ENCODE measurements at regions not wholly inside any gene's neighbourhood (a gene's known extent, or its start where the extent isn't known, plus 50 kb on each side); places are given as distances from the start of the nearest gene placed in this dataset.

DNA sequence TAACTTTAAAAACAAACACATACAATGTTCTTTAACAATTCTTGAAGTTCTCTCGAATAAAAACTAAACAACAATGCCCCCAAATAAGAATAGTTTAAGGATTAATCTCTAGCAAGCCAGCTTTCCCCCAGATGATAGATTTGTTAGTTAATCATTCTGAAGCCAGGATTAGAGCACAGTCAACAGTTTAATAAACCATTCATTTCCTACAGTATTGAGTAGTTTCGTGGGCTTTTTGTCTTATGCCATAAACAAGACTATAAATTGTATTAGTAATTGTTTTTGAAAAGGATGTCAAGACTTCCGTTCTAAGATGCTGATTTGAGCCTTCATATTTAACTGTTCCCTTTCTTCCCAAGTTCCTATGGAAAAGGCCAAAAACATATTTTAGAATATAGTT is 136.6 kb downstream of the PIK3R1 start:
- no peak for DNase-seq

DNA sequence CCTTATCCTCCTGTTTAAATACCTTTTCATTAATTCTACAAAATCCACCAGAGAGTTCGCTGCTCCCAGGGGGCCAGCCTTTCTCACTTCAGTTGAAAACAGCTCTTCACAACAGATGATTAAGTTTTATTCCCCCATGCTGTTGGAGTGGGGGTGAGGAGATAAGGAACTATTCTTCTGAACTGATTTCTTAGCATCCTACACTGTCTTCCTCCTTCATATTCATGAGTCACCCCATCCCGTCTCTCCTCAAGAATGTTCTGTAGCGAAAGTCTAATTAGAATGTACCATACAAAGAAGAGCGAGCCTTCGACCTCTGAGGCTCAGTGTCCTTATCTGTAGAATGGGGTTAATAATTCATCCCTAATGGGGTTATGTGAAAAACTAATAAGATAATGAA is 138.0 kb downstream of the PIK3R1 start:
- no peak for DNase-seq

DNA sequence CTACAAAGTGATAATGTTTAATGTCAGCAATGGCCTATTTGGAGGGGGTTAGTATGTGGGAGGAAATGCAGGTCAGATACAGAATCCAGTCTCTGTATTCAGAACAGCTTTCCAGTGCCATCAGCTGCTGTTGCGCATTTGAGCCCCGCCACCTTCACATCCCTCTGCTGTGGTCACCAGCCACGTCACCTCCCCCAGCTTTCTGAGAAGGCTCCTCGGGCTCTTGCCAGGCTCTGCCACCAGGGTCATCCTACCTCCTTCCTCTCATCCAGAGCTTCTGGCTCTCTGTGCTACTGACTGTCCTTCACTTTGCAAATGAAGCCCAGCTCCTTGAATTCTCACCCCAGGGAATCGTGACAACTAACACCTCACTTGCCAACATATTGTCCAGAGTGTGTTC is 138.8 kb downstream of the PIK3R1 start:
- DNase-seq, result no peak

DNA sequence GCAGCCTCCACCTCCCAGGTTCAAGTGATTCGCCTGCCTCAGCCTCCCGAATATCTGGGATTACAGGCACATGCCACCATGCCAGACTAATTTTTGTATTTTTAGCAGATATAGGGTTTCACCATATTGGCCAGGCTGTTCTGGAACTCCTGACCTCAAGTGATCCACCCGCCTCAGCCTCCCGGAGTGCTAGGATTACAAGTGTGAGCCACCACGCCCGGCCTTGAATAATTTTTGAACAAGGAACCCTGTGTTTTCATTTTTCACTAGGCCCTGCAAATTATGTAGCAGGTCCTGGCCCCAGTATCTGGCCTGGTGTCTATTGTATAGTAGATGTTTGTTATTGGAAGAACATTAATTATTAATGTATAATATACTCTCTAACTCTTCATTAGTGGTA is 140.7 kb downstream of the PIK3R1 start:
- DNase-seq, result no peak

DNA sequence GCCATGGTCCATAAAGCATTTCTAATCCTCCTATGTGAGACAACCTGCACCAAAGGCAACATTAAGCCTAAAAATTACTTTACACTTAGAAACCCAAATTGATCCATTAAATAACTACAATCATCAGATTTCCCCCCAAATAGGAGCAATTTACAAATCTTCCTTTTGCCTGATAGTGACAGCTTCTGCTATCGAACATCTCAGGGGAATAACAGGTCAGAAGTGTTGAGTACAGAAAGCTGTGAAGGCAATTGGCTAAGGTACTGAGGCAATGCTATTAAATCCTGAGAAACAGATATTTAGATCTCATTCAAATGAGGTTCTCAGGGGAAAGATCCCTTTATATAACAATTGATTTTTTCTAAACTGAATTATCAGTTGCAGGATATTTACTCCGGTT is 141.1 kb downstream of the PIK3R1 start:
- no peak for DNase-seq

DNA sequence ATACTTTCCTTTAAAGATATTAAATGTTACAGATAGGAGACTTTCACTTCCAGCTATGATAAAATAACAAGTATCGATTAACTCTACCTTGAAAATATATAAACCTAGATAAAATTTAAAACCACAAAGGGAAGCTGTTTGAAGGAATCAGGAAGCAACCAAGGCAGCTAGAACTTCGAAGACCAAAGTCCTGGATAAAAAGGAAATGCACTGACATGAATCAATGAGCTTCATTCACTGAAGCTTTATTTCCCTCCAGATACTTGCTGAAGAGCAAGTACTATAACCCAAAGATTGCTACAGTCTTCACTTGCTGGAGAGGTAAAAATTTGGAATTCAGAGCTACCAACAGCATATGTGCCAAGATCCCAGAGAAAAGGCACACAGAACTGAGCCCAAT is 144.1 kb downstream of the PIK3R1 start:
- DNase-seq, result no peak

DNA sequence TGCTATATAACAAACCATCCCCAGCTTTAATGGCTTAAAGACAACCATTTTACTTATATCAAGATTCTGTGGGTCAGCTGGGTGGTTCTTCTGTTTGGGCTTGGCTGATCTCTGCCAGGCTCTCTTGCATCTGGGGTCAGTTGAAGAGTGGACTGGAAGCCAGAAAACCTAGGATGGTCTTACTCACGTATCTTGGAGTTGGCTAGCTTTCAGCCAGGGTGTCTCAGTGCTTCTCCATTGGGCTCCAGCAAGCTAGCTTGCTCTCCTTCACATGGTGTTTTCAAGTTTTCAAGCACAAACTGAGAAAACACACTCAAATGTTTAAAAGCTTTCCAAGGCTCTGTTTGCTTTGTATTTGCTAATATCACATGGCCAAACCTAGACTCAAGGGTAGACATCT is 146.8 kb downstream of the PIK3R1 start:
- DNase-seq, result no peak

DNA sequence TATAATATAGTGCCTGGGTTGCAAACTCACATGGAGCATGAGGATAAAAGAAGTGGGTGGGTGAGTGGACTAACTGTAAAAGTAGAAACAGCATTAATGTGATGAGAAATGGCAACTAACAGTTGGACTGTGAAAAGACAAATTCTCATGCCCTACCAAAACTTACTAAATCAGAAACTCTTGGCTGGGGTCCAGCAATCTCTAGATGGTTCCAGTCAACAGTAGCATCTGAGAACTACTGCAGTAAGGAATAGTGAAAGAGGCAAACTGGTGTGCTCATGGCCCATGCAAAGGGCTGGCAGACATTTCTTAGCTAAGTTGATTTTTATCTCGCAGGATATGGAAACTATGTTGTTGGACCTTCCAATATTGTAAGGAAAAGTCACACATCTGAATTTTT is 150.3 kb downstream of the PIK3R1 start:
- DNase-seq, result no peak

DNA sequence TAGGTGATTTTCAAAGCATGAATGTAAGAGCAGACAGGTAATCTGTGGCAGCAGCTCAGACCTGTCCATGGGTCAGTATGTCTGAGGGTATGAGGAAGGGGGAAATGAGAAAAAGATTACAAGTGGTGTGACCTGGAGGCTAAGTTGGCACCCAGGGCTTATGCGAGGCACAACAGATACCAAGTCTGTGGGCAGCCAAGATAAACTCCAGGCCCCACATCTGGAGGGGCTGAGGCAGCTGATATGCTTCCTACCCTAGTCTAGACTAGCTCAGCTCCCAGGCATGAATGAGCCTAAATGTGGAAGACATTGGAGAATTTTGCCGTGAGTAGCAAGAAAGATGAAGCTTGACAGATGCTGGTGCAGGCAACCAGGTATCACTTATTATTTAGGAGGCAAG is 151.7 kb downstream of the PIK3R1 start:
- DNase-seq, result no peak

DNA sequence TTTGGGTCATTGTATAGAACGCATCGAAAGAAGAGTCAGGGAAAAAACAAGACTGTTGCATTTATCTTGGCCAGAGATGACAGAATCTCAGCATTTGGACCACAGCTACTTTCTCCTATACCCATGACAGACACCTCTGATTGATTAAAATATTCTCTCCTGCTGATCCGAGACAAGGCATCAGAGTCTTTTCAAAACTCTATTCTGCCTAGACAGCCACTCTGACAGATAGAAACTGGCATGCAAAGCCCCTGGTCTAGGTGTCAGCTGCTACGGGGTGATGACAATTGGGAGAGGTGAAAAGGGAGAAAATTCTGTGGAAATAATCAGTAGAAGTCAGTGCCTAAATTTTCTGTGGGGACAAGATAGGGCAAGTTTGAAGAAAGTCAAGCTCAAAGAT is 152.2 kb downstream of the PIK3R1 start:
- no peak for DNase-seq

DNA sequence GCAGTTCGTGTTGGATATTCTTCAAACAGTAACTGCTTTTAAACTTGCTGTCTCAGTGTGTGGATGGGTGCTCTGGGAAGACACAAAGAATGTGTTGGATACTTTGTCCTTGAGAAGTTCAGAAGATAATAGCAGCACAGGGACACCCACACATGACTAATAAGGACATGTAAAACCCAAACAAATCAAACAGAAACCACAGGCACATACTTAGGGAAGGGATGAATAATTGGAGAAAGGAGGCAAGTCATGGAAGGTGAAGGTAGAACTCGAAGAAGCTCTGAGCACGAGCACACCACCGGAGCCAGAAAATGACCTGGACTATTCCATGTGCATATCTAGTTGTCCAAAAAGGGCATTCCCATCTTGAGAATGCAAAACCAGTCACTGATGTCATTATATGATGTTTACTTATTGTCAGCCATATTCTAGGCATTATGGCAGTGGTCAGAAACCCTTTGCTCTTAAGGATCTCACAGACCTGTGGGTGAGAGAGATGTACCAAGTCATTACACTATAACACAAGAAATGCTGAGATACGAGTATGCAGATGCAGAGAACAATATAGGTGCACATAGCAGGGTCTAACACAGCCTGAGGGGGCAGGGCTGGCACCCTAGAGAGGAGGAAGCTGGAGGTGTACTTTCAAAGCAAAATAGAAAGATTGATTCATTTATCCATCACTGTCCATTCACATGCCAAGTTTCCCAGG is 152.9 kb downstream of the PIK3R1 start:
- no peak for DNase-seq

DNA sequence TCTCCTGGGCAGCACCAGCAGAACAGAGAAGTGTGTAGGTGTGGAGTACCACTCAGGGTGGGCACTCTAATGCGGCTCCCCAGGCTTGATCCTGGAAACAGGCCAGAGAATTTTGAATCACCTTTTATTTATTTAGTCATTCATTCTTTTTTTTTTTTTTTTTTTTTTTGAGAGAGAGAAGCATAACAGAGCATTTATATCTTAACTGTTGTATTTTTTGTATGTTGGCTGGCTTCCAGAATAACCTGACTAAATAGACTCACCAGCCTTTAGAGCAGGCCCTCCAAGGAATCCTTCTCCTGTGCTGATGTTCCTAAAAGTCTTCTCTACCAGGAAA is 153.4 kb downstream of the PIK3R1 start:
- peak; percentile 9 for DNase-seq

DNA sequence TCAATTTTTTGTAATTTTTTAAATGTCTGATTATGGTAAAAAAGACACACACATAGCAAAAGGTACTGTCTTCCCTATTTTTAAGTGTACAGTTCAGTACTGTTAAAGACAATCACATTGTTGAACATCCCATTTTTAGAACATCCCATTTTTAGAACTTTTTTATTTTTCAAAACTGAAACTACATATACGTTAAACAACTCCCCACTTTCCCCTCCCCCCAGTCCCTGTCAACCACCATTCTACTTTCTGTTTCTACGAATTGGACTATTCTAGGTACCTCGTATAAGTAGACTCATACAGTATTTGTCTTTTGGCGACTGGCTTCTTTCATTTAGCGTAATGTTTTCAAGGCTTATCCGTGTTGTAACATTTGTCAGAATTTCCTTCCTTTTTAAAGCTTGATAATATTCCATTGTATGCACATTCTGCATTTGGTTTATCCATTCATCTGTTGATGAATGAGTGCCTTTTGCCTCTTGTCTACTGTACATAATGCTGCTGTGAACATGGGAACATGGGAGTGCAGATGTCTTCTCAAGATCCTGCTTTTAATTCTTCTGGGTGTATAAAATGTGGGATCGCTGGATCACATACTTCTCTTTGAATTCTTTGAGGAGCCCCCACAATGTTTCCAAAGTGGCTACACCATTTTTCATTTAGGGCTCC is 154.0 kb downstream of the PIK3R1 start:
- DNase-seq, result peak; percentile 58

DNA sequence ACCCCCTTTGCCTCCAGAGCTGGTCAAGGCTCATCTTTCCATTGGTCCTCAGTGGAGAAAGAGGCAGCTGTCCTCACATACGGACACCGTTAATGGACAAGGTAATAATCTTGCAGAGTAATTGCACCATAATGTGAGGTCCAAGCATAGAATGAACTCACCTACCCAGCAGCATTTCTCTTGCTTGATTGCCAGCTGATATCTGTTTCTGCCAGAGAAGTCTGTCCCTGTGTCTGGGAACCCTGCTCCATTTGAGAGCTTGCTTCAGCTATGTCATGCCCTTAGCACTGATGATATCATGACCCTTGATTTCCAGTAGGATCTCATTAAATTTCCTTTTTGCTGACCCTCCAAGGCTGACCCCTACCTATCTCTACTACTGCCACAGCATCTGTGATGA is 154.6 kb downstream of the PIK3R1 start:
- DNase-seq, result no peak

DNA sequence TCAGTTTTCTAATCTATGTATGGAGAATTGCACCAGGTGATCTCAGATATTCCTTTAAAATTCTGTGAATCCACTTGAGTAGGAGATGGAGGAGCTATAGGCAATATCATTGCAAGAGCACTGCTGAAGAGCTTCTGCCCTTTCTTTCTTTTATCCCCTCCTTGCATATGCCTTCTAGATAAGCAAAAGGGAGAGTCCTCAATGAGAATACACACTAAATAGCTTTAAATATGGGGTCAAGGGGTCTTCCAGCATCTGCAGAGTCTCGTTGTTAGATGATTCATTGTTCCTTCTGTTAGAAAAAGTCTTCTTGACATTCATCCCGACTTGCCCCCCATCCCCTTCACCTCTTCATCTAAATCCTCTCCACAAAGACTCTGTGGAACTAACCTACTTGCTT is 156.1 kb downstream of the PIK3R1 start:
- DNase-seq, result no peak

DNA sequence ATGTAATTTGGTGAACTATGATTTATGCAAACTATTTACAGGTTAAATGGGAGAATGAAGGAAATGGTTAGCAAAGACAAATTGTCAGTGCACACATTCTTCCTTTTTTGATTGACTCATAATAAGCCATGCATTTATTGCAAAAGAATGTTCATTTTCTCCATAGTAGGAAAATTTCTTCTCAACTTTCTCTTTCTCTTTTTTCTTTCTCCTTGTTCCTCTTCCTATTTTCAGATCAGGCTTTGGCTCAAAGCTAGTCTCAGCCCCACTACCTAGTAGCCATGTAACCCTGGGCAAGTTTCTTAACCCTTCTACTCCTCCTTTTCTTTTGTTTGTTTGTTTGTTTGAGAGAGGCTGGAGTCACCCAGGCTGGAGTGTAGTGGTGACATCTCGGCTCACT is 156.6 kb downstream of the PIK3R1 start:
- DNase-seq, result no peak

DNA sequence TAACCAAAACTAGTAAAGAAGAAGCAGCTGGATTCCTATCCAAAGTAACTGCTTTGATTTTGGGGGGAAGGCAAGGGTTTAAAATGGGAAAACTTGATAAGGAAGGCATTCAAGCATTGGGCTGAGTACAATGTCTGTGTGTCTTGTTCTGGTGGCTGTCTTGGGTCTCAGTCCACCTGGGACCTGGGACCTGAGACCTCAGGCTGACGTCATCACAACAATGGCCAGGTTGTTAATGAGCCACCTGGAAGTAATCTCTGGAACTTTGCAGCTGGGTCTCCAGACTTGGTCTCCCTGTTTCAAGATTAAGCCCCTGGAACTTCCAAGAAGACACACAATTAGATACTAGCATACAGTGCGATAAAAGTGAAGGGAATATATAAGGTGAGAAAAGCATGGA is 157.5 kb downstream of the PIK3R1 start:
- DNase-seq, result no peak

DNA sequence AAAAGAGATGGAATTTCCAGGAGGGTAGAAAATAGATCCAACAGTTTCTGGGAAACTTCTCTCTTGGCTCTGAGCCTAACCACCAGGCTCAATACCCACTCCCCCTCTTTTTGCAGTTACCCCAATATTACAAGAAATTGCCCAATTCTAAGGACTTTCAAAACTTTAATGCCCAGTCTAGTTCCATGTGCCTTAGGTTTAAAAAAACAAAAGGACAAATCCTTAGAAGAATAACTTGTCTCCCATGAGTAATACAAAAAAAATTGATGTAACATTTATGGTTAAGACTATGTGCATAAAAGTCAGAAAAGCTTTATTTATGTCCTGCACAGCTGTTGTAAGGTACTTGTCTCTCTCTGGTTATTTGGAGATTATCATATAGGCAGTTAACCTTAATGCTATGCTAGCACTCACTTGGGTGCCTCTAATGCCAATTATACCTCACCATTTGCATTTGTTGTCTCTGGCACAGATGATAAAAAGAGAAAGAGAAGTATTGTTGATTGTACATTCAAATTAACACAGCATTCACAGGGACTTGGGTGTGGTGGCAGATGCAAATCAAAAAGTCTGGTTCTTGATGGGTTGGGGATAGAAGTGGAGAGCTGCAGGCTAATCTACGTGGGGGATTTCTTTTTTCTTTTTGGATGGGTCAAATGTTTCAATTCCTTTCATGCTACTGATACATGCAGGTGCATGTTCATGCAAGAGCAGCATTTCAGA is 159.4 kb downstream of the PIK3R1 start:
- no peak for DNase-seq

DNA sequence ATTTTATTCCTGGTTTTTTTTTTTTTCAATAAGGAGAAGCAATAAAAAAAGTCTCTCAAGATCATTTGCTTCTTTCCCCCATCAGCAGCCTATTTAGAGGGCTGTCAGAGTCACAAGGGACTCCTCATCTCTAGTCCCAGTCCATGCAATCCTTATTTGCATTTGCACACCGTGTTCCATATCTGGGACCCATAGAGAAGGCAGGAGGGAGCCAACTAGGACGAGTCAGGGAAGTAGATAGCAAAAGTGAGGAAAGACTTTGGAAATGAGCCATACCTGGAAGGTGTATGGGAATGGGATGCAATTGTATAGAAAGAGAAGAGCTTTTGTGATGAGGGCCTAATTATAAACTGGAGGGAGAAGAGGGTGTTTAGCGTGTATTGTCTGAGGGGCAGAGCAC is 160.0 kb downstream of the PIK3R1 start:
- no peak for DNase-seq

DNA sequence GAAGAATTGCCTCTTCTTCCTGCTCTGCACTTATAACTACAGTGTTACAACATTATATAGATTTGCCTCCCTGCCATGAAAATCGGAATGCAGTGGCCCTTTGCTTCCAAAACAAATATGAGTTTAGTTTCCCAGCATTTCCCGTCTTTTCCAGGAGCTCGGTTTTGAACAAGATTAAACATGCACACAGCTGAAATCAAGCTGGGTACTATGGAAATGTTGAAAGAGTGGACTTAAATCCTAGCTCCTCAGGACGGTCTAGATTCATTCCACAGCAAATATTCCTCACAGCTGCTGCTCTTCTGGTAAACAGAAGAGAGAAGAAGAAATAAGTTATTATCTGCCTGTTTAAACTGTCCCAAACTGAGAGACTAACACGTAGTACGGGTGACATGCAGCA is 161.4 kb downstream of the PIK3R1 start:
- DNase-seq, result no peak

DNA sequence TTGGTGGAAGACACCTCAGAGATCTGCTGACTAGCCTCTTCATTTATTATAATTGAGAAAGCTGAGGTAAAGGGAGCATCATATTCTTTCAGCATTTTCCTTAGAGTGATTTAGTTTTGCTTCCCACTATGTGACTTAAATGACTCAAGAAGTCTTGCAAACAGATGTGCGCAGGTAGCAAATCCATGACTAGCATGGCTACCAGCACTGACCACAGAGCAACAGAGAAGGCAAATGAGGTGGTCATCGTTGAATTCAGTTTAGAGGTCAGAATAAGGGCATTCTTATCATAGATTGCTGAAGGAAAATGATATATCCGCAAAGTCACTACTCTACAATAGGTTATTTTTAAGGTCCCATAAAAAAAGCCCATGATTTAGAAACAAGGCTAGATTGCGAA is 162.2 kb downstream of the PIK3R1 start:
- no peak for DNase-seq

DNA sequence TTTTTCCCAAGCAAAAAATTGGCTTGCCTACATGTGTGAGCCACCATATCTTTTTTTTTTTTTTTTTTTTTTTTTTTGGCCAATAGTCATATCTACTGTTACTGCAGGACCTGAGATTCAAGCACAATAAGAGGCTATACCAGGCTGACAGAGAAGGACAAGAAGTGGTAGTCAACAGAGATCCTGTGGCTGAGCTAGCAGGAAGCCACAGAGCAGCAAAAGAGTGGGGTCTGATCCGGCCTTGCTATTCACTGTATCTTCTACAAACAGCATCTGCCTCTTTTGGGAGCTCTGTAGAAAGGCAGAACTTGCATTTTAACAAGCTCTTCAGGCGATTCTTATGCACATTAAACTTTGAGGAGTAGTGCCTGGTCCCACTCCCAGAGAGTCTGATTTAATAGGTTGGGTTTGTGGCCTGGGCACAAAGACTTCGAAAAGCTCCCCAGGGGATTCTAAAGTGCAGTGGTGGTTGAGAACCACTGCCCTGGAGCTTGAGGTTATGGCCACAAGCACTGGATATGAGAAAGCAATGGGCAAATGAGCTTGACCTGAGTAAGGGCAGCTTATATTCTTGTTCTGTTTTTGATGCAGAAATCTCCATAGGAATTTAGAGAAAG is 162.8 kb downstream of the PIK3R1 start:
- DNase-seq, result peak; percentile 26

DNA sequence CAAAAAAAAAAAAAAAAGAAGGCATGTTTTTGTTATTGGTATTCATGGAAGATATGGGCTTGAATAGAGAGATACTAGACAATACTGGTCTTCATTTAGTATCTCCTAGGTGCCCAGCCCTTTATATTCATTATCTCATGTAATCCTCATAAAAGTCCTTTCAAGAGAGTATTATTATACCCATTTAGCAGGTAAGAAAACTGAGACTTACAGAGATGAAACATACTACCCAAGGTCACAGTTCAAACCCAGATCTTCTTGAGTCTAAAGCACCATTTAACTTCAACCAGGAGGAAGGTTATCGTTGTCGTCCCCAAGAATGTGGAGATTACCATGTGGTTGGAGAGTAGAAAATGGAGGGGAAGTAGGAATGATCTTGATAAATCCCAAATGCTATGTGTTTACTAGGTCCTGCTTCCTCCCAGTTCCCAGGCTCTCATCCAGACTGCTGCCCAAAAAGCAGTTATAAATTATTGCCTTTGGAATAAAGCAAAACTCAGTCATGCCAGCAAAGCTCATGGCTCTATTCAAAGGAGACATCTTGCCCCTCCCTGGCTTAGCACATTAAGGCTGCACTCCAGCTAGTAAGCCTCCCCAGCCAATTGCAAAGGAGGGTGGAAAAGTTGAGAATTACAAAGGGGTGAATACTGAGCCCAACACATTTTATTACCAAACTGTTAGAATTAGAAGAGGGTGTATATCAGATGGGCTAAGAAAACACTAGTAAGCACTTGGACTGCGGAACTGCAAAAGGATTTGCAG is 163.9 kb downstream of the PIK3R1 start:
- DNase-seq, result no peak

Data from CD4-positive, alpha-beta T cell treated with Interleukin-6 for 4 hours (primary cell).